ENCODE measurements at regions not wholly inside any gene's neighbourhood (a gene's known extent, or its start where the extent isn't known, plus 50 kb on each side); places are given as distances from the start of the nearest gene placed in this dataset.
"Not testable (repeated sequence)": the region's sequence is repeated elsewhere in the genome, so short reads cannot be mapped to it uniquely, and the experiment has no call there.

GRCh38 chr3:194249323-194250097, 101.6 kb downstream of the CPN2 start:
- no peak for DNase-seq (ENCODE audit: low spot score)

GRCh38 chr3:194250098-194251002, 100.8 kb downstream of the CPN2 start:
- no peak for DNase-seq (ENCODE audit: low spot score)

GRCh38 chr3:194251007-194251406, 100.1 kb downstream of the CPN2 start:
- DNase-seq (ENCODE audit: low spot score), result no peak

- no peak for DNase-seq (ENCODE audit: low spot score)
Measured at GRCh38 chr3:194251461-194251860, 99.7 kb downstream of the CPN2 start.

GRCh38 chr3:194251891-194252560, 99.1 kb downstream of the CPN2 start:
- DNase-seq (ENCODE audit: low spot score), result no peak

- DNase-seq (ENCODE audit: low spot score), result no peak
Measured at GRCh38 chr3:194253270-194253669, 97.9 kb downstream of the CPN2 start.

GRCh38 chr3:194254040-194254439, 97.1 kb downstream of the CPN2 start:
- DNase-seq (ENCODE audit: low spot score), result no peak

- no peak for DNase-seq (ENCODE audit: low spot score)
Measured at GRCh38 chr3:194255252-194256039, 95.7 kb downstream of the CPN2 start.

GRCh38 chr3:194256040-194256945, 94.8 kb downstream of the CPN2 start:
- DNase-seq (ENCODE audit: low spot score), result no peak

GRCh38 chr3:194257151-194257621, 93.9 kb downstream of the CPN2 start:
- no peak for DNase-seq (ENCODE audit: low spot score)

- no peak for DNase-seq (ENCODE audit: low spot score)
Measured at GRCh38 chr3:194257916-194258668, 93.0 kb downstream of the CPN2 start.

- DNase-seq (ENCODE audit: low spot score), result no peak
Measured at GRCh38 chr3:194259982-194260766, 91.0 kb downstream of the CPN2 start.

GRCh38 chr3:194261581-194262063, 89.5 kb downstream of the CPN2 start:
- DNase-seq (ENCODE audit: low spot score), result no peak

- DNase-seq (ENCODE audit: low spot score), result no peak
Measured at GRCh38 chr3:194262176-194262924, 88.8 kb downstream of the CPN2 start.

GRCh38 chr3:194262925-194263305, 88.2 kb downstream of the CPN2 start:
- DNase-seq (ENCODE audit: low spot score), result no peak

- DNase-seq (ENCODE audit: low spot score), result not testable (repeated sequence)
Measured at GRCh38 chr3:194264631-194265504, 86.3 kb downstream of the CPN2 start.

- peak; percentile 85 for DNase-seq (ENCODE audit: low spot score)
Measured at GRCh38 chr3:194265505-194265892, 85.6 kb downstream of the CPN2 start.
